Stimulated activated CD4-positive, alpha-beta T cell treated with anti-CD3 and anti-CD28 coated beads, Interleukin-4, amount 100 ng/mL, for 4 hours (primary cell): ENCODE measurements at regions not wholly inside any gene's neighbourhood (a gene's known extent, or its start where the extent isn't known, plus 50 kb on each side); places are given as distances from the start of the nearest gene placed in this dataset.

Source experiments
- DNase-seq, 2 experiments: peaks; one replicate each; pipeline ENCODE4 v3.0.0-alpha.2; 2020

- DNase-seq: no peak
Measured at GRCh38 chr1:10897981-10898728, 101.7 kb upstream of the CASZ1 start.

GRCh38 chr1:10898921-10899320 is 102.5 kb upstream of the CASZ1 start:
- no peak for DNase-seq

GRCh38 chr1:10899490-10900250 is 103.2 kb upstream of the CASZ1 start:
- DNase-seq: no peak

- DNase-seq: no peak
Measured at GRCh38 chr1:10900251-10900651, 103.8 kb upstream of the CASZ1 start.

GRCh38 chr1:10900691-10901090 is 104.2 kb upstream of the CASZ1 start:
- DNase-seq: no peak

- DNase-seq: no peak
Measured at GRCh38 chr1:10901091-10901890, 104.8 kb upstream of the CASZ1 start.

- no peak for DNase-seq
Measured at GRCh38 chr1:10901891-10902805, 105.7 kb upstream of the CASZ1 start.

- DNase-seq: no peak
Measured at GRCh38 chr1:10903421-10903820, 107.0 kb upstream of the CASZ1 start.

GRCh38 chr1:10903821-10904220 is 107.4 kb upstream of the CASZ1 start:
- DNase-seq: no peak

GRCh38 chr1:10904396-10905358 is 107.8 kb upstream of the TARDBP start:
- DNase-seq: no peak

GRCh38 chr1:10905841-10906655 is 106.4 kb upstream of the TARDBP start:
- DNase-seq: no peak

- DNase-seq: no peak
Measured at GRCh38 chr1:10906866-10907519, 105.5 kb upstream of the TARDBP start.

- no peak for DNase-seq
Measured at GRCh38 chr1:10908266-10908665, 104.2 kb upstream of the TARDBP start.

- peak; percentile 56 to 72 for DNase-seq
Measured at GRCh38 chr1:10909697-10910680, 102.5 kb upstream of the TARDBP start.

- no peak for DNase-seq
Measured at GRCh38 chr1:10910681-10911489, 101.6 kb upstream of the TARDBP start.

GRCh38 chr1:10911490-10912166 is 100.8 kb upstream of the TARDBP start:
- DNase-seq: no peak

- DNase-seq: no peak
Measured at GRCh38 chr1:10912441-10912840, 100.0 kb upstream of the TARDBP start.
